ENCODE measurements at regions not wholly inside any gene's neighbourhood (a gene's known extent, or its start where the extent isn't known, plus 50 kb on each side); places are given as distances from the start of the nearest gene placed in this dataset.

DNA sequence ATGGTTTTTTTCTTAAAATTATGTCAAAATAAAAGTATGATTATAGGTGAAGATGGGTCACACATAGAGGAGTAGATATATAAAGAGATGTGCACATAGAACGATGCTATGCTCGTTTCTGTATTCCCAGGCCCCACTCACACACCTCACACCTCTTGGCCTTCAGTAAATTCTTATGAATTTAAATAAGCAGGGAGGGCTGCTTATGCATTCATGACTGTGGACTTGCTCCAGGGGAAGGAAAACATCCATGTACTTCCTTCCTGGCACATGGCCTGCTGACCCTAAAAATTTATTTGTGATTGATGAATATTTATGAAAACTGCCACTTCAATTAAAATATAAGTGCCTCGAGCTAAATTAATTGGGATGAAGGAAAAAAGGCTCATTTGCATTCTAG, 1306.7 kb upstream of the TMEM132C start:
- TF ChIP-seq POLR2A (IDR thresholded peaks at IDR 0.05) (no peak), CTCF (IDR thresholded peaks at IDR 0.05) (no peak)
